GM23338 (cell line): ENCODE measurements at regions not wholly inside any gene's neighbourhood (a gene's known extent, or its start where the extent isn't known, plus 50 kb on each side); places are given as distances from the start of the nearest gene placed in this dataset.

ENCODE experiments used
- ATAC-seq: fragments of 200-7000 bp; cut with Tn5 transposase; 3 replicates; pipeline ENCODE4 v1.9.1; 2020
- DNase-seq: peaks from one replicate; pipeline ENCODE4 v3.0.0-alpha.2; 2015; ENCODE audit warnings: low spot score
- H2AFZ ChIP-seq: fragments of 200-600 bp; sonication (generic); 2 replicates; pipeline ENCODE4 v1.8.0; 2016; ENCODE audit warnings: antibody characterized with exemption, mild to moderate bottlenecking, moderate library complexity
- H3F3A ChIP-seq: fragments of 200-600 bp; sonication (generic); replicated peaks from 2 replicates; pipeline ENCODE4 v1.8.0; 2017; ENCODE audit warnings: antibody characterized with exemption, mixed run types, low read depth
- H3K27ac ChIP-seq: fragments of 200-600 bp; sonication (generic); 2 replicates; pipeline ENCODE4 v1.6.1; 2016; ENCODE audit warnings: low read depth
- H3K27me3 ChIP-seq: fragments of 200-600 bp; sonication (generic); 2 replicates; pipeline ENCODE4 v1.8.0; 2016; ENCODE audit warnings: mild to moderate bottlenecking, mixed run types, moderate library complexity; ENCODE audit not compliant: insufficient read depth
- H3K36me3 ChIP-seq: fragments of 200-600 bp; sonication (generic); 2 replicates; pipeline ENCODE4 v1.8.0; 2016; ENCODE audit warnings: mild to moderate bottlenecking; ENCODE audit not compliant: insufficient read depth
- H3K4me1 ChIP-seq: fragments of 200-600 bp; sonication (generic); 2 replicates; pipeline ENCODE4 v1.8.0; 2016; ENCODE audit warnings: mild to moderate bottlenecking, moderate library complexity; ENCODE audit not compliant: insufficient read depth
- H3K4me2 ChIP-seq: fragments of 200-600 bp; sonication (generic); 2 replicates; pipeline ENCODE4 v1.7.1; 2017; ENCODE audit warnings: mixed run types
- H3K4me3 ChIP-seq: fragments of 200-600 bp; sonication (generic); 2 replicates; pipeline ENCODE4 v1.6.1; 2016; ENCODE audit warnings: mixed run types
- H3K79me2 ChIP-seq: fragments of 200-600 bp; sonication (generic); replicated peaks from 2 replicates; pipeline ENCODE4 v1.8.0; 2017; ENCODE audit warnings: mild to moderate bottlenecking; ENCODE audit not compliant: insufficient read depth
- H3K9me2 ChIP-seq: fragments of 200-600 bp; sonication (generic); 2 replicates; pipeline ENCODE4 v1.8.0; 2017; ENCODE audit not compliant: insufficient read depth
- H4K20me1 ChIP-seq: fragments of 200-600 bp; sonication (generic); replicated peaks from 2 replicates; pipeline ENCODE4 v1.8.0; 2017; ENCODE audit warnings: mild to moderate bottlenecking; ENCODE audit not compliant: insufficient read depth
- H3K27ac Mint-ChIP-seq: 2 replicates; pipeline ENCODE4 v1.8.0; 2020; ENCODE audit warnings: inconsistent platforms, mild to moderate bottlenecking, moderate library complexity, mixed read lengths
- H3K27me3 Mint-ChIP-seq: 3 replicates; pipeline ENCODE4 v1.8.0; 2022; ENCODE audit warnings: low read depth, mild to moderate bottlenecking, moderate library complexity, mixed read lengths, inconsistent platforms; ENCODE audit not compliant: insufficient read depth, poor library complexity
- H3K36me3 Mint-ChIP-seq: 3 replicates; pipeline ENCODE4 v1.8.0; 2021; ENCODE audit warnings: low read depth, mild to moderate bottlenecking, inconsistent platforms, moderate library complexity, mixed read lengths
- H3K4me1 Mint-ChIP-seq: 3 replicates; pipeline ENCODE4 v1.8.0; 2020; ENCODE audit warnings: mild to moderate bottlenecking, inconsistent platforms, mixed read lengths
- H3K4me3 Mint-ChIP-seq: 3 replicates; pipeline ENCODE4 v1.8.0; 2021; ENCODE audit warnings: moderate library complexity, mild to moderate bottlenecking, inconsistent platforms, mixed read lengths
- H3K9me3 Mint-ChIP-seq: 3 replicates; pipeline ENCODE4 v1.8.0; 2020; ENCODE audit warnings: moderate library complexity, mild to moderate bottlenecking, inconsistent platforms, mixed read lengths
- EZH2 ChIP-seq: fragments of 200-600 bp; sonication (generic); IDR thresholded peaks from one replicate; pipeline ENCODE4 v1.8.0; 2017; ENCODE audit warnings: antibody characterized with exemption, mild to moderate bottlenecking, low read depth; ENCODE audit not compliant: unreplicated experiment
- EZH2phosphoT487 ChIP-seq: fragments of 200-600 bp; sonication (generic); IDR thresholded peaks from one replicate; pipeline ENCODE4 v1.8.1; 2018; ENCODE audit warnings: antibody characterized with exemption; ENCODE audit not compliant: unreplicated experiment
- JUNB ChIP-seq: IDR thresholded peaks from one replicate; pipeline ENCODE4 v1.6.1; 2016; ENCODE audit warnings: antibody characterized with exemption; ENCODE audit not compliant: unreplicated experiment
- NANOG ChIP-seq: IDR thresholded peaks from 2 replicates; pipeline ENCODE4 v1.6.1; 2016; ENCODE audit warnings: antibody characterized with exemption, borderline replicate concordance
- POLR2AphosphoS5 ChIP-seq: IDR thresholded peaks from 2 replicates; pipeline ENCODE4 v1.6.1; 2016; ENCODE audit warnings: antibody characterized with exemption, low read depth
- ZNF114 ChIP-seq: fragments of 250-450 bp; sonication (Bioruptor Pico); IDR thresholded peaks from 2 replicates; pipeline ENCODE4 v1.5.0; 2020; ENCODE audit warnings: mild to moderate bottlenecking, moderate library complexity
- ZNF331 ChIP-seq: fragments of 250-450 bp; sonication (Bioruptor Pico); IDR thresholded peaks from 2 replicates; pipeline ENCODE4 v1.5.0; 2020; ENCODE audit warnings: low read depth, mild to moderate bottlenecking, moderate library complexity
- TF ChIP-seq, protein P1 (sequence below), 2 experiments: fragments of 200-600 bp in 1 of 2; sonication (generic) in 1 of 2; conservative IDR thresholded peaks; 2 replicates each; pipeline versions ENCODE4 v1.5.1 to v1.6.1; 2016 to 2017; ENCODE audit warnings: antibody characterized with exemption in 2 of 2, low read depth in 2 of 2, mild to moderate bottlenecking in 2 of 2, moderate library complexity in 1 of 2
- TF ChIP-seq, protein P2 (sequence below): fragments of 250-450 bp; sonication (Bioruptor Pico); IDR thresholded peaks from 2 replicates; pipeline ENCODE4 v1.5.0; 2020; ENCODE audit warnings: mild to moderate bottlenecking, moderate library complexity
- TF ChIP-seq, protein P3 (sequence below): IDR thresholded peaks from 2 replicates; pipeline ENCODE4 v1.6.1; 2016; ENCODE audit warnings: antibody characterized with exemption

DNA sequence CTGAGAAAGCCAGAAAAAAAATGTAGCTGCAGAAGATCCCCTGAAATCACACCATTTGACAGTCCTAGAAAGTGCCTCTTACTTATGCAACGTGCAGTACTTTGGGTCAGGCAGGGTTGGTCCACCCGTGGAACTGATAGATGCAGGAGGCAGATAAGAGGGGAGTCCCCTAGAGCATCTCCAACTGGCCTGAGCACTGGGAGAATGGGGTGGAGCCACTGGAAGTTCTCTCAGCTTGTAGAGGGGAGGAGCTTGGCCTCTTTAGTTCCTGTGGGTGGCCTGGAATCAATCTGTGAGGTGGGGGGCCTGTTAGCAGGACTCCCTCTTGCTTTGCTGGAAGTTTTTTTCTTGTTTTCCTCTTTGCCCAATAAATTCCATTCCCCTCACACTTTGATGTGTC, 335.7 kb upstream of the NCAM2 start:
- peaks cover 29% of the 10 kb centered on the region for H3K9me3 Mint-ChIP-seq
- Histone ChIP-seq H3K4me2 (peak overlapping the region; percentile 1), H3K4me3 (0 out of 2 replicates have a peak overlapping the region, but pooled peaks have one; percentile 1), H2AFZ (no peak overlapping the region), H3K36me3 (peaks cover 4% of the 10 kb centered on the region; the same call in 1 of the 2 replicates), H3F3A (no peaks in the 10 kb centered on the region), H4K20me1 (no peaks in the 10 kb centered on the region), H3K79me2 (no peaks in the 10 kb centered on the region), H3K27ac (peak overlapping the region; percentile 96), H3K4me1 (peaks cover 24% of the 10 kb centered on the region), H3K27me3 (no peaks in the 10 kb centered on the region), H3K9me2 (no peaks in the 10 kb centered on the region)
- no peak for TF ChIP-seq POLR2AphosphoS5
- no peak for TF ChIP-seq JUNB
- no peak for TF ChIP-seq EZH2
- H3K36me3 Mint-ChIP-seq = peaks cover 33% of the 10 kb centered on the region
- peaks cover 45% of the 10 kb centered on the region for H3K4me1 Mint-ChIP-seq
- H3K27me3 Mint-ChIP-seq = peaks cover 5% of the 10 kb centered on the region
- peak overlapping the region; percentile 92 for H3K27ac Mint-ChIP-seq
- H3K4me3 Mint-ChIP-seq = no peak overlapping the region
- DNase-seq (peak; percentile 59), ATAC-seq (peak; percentile 85)

DNA sequence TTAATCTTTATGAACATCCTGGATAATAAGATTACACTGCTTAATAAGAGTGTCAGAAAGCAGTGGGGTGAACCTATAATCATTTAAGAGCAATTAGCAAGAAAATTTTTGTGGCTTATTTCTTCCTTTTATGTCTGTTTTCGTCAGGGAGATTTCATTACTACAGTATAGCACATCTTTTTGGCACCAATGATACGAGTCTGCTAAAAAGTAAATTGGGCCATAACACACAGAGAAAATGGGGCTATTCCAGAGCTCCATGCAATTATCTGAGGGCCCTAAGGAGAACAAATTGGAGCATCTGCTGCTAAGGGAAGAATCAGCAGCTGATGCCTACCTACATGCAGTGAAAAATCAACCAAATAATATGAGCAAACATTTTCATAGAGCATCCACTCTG, 330.3 kb upstream of the NCAM2 start:
- no peak overlapping the region for H3K27ac ChIP-seq
- H3K9me2 ChIP-seq = peaks cover 6% of the 10 kb centered on the region; the same call in 1 of the 2 replicates
- H4K20me1 ChIP-seq = no peaks in the 10 kb centered on the region
- no peak overlapping the region for H3K4me3 ChIP-seq
- H2AFZ ChIP-seq = peak overlapping the region; percentile 45; the same call in 1 of the 2 replicates
- peaks cover 17% of the 10 kb centered on the region for H3K36me3 ChIP-seq
- no peak overlapping the region for H3K4me3 Mint-ChIP-seq
- DNase-seq = no peak
- peaks cover 54% of the 10 kb centered on the region for H3K36me3 Mint-ChIP-seq
- H3K27me3 Mint-ChIP-seq = peaks cover 2% of the 10 kb centered on the region
- peaks cover 9% of the 10 kb centered on the region for H3K4me1 Mint-ChIP-seq
- H3K4me1 ChIP-seq = peaks cover 5% of the 10 kb centered on the region; the same call in 1 of the 2 replicates
- no peak for ATAC-seq
- no peak overlapping the region for H3K27ac Mint-ChIP-seq
- H3F3A ChIP-seq = no peaks in the 10 kb centered on the region
- no peaks in the 10 kb centered on the region for H3K79me2 ChIP-seq
- H3K4me2 ChIP-seq = no peak overlapping the region
- H3K27me3 ChIP-seq = no peaks in the 10 kb centered on the region
- H3K9me3 Mint-ChIP-seq = peaks cover 46% of the 10 kb centered on the region
- TF ChIP-seq, protein P1, sequence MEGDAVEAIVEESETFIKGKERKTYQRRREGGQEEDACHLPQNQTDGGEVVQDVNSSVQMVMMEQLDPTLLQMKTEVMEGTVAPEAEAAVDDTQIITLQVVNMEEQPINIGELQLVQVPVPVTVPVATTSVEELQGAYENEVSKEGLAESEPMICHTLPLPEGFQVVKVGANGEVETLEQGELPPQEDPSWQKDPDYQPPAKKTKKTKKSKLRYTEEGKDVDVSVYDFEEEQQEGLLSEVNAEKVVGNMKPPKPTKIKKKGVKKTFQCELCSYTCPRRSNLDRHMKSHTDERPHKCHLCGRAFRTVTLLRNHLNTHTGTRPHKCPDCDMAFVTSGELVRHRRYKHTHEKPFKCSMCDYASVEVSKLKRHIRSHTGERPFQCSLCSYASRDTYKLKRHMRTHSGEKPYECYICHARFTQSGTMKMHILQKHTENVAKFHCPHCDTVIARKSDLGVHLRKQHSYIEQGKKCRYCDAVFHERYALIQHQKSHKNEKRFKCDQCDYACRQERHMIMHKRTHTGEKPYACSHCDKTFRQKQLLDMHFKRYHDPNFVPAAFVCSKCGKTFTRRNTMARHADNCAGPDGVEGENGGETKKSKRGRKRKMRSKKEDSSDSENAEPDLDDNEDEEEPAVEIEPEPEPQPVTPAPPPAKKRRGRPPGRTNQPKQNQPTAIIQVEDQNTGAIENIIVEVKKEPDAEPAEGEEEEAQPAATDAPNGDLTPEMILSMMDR (conservative IDR thresholded peaks at IDR 0.05; ENCODE audit: low read depth in 2 of 2) = no peak
- TF ChIP-seq, protein P2, sequence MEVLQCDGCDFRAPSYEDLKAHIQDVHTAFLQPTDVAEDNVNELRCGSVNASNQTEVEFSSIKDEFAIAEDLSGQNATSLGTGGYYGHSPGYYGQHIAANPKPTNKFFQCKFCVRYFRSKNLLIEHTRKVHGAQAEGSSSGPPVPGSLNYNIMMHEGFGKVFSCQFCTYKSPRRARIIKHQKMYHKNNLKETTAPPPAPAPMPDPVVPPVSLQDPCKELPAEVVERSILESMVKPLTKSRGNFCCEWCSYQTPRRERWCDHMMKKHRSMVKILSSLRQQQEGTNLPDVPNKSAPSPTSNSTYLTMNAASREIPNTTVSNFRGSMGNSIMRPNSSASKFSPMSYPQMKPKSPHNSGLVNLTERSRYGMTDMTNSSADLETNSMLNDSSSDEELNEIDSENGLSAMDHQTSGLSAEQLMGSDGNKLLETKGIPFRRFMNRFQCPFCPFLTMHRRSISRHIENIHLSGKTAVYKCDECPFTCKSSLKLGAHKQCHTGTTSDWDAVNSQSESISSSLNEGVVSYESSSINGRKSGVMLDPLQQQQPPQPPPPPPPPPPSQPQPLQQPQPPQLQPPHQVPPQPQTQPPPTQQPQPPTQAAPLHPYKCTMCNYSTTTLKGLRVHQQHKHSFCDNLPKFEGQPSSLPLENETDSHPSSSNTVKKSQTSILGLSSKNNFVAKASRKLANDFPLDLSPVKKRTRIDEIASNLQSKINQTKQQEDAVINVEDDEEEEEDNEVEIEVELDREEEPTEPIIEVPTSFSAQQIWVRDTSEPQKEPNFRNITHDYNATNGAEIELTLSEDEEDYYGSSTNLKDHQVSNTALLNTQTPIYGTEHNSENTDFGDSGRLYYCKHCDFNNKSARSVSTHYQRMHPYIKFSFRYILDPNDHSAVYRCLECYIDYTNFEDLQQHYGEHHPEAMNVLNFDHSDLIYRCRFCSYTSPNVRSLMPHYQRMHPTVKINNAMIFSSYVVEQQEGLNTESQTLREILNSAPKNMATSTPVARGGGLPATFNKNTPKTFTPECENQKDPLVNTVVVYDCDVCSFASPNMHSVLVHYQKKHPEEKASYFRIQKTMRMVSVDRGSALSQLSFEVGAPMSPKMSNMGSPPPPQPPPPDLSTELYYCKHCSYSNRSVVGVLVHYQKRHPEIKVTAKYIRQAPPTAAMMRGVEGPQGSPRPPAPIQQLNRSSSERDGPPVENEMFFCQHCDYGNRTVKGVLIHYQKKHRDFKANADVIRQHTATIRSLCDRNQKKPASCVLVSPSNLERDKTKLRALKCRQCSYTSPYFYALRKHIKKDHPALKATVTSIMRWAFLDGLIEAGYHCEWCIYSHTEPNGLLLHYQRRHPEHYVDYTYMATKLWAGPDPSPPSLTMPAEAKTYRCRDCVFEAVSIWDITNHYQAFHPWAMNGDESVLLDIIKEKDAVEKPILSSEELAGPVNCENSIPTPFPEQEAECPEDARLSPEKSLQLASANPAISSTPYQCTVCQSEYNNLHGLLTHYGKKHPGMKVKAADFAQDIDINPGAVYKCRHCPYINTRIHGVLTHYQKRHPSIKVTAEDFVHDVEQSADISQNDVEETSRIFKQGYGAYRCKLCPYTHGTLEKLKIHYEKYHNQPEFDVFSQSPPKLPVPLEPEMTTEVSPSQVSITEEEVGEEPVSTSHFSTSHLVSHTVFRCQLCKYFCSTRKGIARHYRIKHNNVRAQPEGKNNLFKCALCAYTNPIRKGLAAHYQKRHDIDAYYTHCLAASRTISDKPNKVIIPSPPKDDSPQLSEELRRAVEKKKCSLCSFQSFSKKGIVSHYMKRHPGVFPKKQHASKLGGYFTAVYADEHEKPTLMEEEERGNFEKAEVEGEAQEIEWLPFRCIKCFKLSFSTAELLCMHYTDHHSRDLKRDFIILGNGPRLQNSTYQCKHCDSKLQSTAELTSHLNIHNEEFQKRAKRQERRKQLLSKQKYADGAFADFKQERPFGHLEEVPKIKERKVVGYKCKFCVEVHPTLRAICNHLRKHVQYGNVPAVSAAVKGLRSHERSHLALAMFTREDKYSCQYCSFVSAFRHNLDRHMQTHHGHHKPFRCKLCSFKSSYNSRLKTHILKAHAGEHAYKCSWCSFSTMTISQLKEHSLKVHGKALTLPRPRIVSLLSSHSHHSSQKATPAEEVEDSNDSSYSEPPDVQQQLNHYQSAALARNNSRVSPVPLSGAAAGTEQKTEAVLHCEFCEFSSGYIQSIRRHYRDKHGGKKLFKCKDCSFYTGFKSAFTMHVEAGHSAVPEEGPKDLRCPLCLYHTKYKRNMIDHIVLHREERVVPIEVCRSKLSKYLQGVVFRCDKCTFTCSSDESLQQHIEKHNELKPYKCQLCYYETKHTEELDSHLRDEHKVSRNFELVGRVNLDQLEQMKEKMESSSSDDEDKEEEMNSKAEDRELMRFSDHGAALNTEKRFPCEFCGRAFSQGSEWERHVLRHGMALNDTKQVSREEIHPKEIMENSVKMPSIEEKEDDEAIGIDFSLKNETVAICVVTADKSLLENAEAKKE (CRISPR knock-in tag) = no peak
- TF ChIP-seq, protein P3, sequence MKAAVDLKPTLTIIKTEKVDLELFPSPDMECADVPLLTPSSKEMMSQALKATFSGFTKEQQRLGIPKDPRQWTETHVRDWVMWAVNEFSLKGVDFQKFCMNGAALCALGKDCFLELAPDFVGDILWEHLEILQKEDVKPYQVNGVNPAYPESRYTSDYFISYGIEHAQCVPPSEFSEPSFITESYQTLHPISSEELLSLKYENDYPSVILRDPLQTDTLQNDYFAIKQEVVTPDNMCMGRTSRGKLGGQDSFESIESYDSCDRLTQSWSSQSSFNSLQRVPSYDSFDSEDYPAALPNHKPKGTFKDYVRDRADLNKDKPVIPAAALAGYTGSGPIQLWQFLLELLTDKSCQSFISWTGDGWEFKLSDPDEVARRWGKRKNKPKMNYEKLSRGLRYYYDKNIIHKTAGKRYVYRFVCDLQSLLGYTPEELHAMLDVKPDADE = no peak
- TF ChIP-seq ZNF114 (CRISPR knock-in tag) (no peak), ZNF331 (no peak), POLR2AphosphoS5 (no peak), EZH2phosphoT487 (no peak), NANOG (no peak)
